ENCODE measurements at regions not wholly inside any gene's neighbourhood (a gene's known extent, or its start where the extent isn't known, plus 50 kb on each side); places are given as distances from the start of the nearest gene placed in this dataset.

GRCh38 chr22:33130473-33130872 lies 72.3 kb upstream of the SYN3 start (continued):
- TF ChIP-seq PHF21A (CRISPR knock-in tag; IDR thresholded peaks at IDR 0.05) (peak; percentile 49), ASH2L (IDR thresholded peaks at IDR 0.05; ENCODE audit: insufficient read length, low read depth, low read length) (no peak), TBX2 (CRISPR knock-in tag; IDR thresholded peaks at IDR 0.05; ENCODE audit: borderline replicate concordance) (peak; percentile 94), CREM (IDR thresholded peaks at IDR 0.05) (peak; percentile 42; the same call in 1 of the 2 replicates), CREM (CRISPR knock-in tag; IDR thresholded peaks at IDR 0.05) (no peak), RAD21 (CRISPR knock-in tag; IDR thresholded peaks at IDR 0.05) (no peak), SP140L (CRISPR knock-in tag; IDR thresholded peaks at IDR 0.05; ENCODE audit: borderline replicate concordance) (no peak), LCORL (IDR thresholded peaks at IDR 0.05) (no peak), LCORL (CRISPR knock-in tag; IDR thresholded peaks at IDR 0.05) (0 out of 2 replicates have a peak, but pooled peaks have one; percentile 37), HDAC2 (CRISPR knock-in tag; IDR thresholded peaks at IDR 0.05) (peak; percentile 86), SATB2 (CRISPR knock-in tag; IDR thresholded peaks at IDR 0.05) (no peak), YEATS2 (CRISPR knock-in tag; IDR thresholded peaks at IDR 0.05; ENCODE audit: borderline replicate concordance) (no peak), MLLT10 (CRISPR knock-in tag; IDR thresholded peaks at IDR 0.05) (no peak), RFX5 (IDR thresholded peaks at IDR 0.05; ENCODE audit: low read depth, low read length) (no peak), SOX5 (CRISPR knock-in tag; IDR thresholded peaks at IDR 0.05; ENCODE audit: borderline replicate concordance) (peak; percentile 84; the same call in 1 of the 2 replicates), ZNF343 (CRISPR knock-in tag; IDR thresholded peaks at IDR 0.05) (no peak), ZNF646 (CRISPR knock-in tag; IDR thresholded peaks at IDR 0.05) (no peak), ZNF101 (CRISPR knock-in tag; IDR thresholded peaks at IDR 0.05; ENCODE audit: borderline replicate concordance, low read depth) (no peak), ZNF75D (CRISPR knock-in tag; IDR thresholded peaks at IDR 0.05; ENCODE audit: borderline replicate concordance) (no peak), ZNF331 (CRISPR knock-in tag; IDR thresholded peaks at IDR 0.05) (peak; percentile 59; the same call in 1 of the 2 replicates), ISX (CRISPR knock-in tag; conservative IDR thresholded peaks at IDR 0.05) (no peak), ZNF160 (CRISPR knock-in tag; IDR thresholded peaks at IDR 0.05) (no peak), HNF4A (CRISPR knock-in tag; IDR thresholded peaks at IDR 0.05) (peak; percentile 68; the same call in 1 of the 2 replicates)
- TF ChIP-seq, protein P1, sequence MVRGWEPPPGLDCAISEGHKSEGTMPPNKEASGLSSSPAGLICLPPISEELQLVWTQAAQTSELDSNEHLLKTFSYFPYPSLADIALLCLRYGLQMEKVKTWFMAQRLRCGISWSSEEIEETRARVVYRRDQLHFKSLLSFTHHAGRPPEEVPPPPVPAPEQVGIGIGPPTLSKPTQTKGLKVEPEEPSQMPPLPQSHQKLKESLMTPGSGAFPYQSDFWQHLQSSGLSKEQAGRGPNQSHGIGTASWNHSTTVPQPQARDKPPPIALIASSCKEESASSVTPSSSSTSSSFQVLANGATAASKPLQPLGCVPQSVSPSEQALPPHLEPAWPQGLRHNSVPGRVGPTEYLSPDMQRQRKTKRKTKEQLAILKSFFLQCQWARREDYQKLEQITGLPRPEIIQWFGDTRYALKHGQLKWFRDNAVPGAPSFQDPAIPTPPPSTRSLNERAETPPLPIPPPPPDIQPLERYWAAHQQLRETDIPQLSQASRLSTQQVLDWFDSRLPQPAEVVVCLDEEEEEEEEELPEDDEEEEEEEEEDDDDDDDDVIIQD (CRISPR knock-in tag; IDR thresholded peaks at IDR 0.05; ENCODE audit: low read depth) = 0 out of 2 replicates have a peak, but pooled peaks have one; percentile 29
- TF ChIP-seq, protein P2, sequence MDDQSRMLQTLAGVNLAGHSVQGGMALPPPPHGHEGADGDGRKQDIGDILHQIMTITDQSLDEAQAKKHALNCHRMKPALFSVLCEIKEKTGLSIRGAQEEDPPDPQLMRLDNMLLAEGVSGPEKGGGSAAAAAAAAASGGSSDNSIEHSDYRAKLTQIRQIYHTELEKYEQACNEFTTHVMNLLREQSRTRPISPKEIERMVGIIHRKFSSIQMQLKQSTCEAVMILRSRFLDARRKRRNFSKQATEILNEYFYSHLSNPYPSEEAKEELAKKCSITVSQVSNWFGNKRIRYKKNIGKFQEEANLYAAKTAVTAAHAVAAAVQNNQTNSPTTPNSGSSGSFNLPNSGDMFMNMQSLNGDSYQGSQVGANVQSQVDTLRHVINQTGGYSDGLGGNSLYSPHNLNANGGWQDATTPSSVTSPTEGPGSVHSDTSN (CRISPR knock-in tag; IDR thresholded peaks at IDR 0.05; ENCODE audit: borderline replicate concordance) = no peak

Measured in HepG2 (cell line).